ENCODE measurements at regions not wholly inside any gene's neighbourhood (a gene's known extent, or its start where the extent isn't known, plus 50 kb on each side); places are given as distances from the start of the nearest gene placed in this dataset.

DNA sequence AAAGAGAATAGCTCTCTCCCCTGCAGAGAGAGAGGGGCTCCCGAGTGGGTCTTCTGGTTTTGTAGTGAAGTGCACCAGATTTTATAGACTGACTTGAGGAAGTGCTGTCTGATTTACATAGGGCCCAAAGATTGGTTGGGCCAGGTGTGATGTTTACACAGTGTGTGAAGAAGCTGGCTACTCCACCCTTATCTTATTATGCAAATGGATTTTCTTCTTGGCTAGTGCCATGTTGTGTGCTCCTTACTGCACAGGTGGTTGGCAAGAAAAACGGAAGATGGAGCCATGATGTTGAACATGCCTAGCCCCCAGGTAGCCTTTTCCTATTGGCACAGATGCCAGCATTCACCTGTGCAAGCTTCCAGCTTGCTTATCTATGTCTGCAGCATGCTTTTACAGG is 112.4 kb upstream of the ARHGAP24 start:
- no peaks in the 10 kb centered on the region for H3K79me2 ChIP-seq (ENCODE audit: insufficient read depth)
- H3K9ac ChIP-seq = no peak overlapping the region
- no peak overlapping the region for H3K4me2 ChIP-seq (ENCODE audit: unreplicated experiment)
- no peak for TF ChIP-seq EZH2 (IDR thresholded peaks at IDR 0.05; ENCODE audit: insufficient read depth, poor library complexity, severe bottlenecking)
- in situ Hi-C loops (cut with MboI) = no loop called here
- peaks cover 14% of the 10 kb centered on the region for H3K27me3 ChIP-seq (replicated peaks; ENCODE audit: insufficient read depth)
- WGBS, 2 experiments (ENCODE audit: low coverage in 1 of 2, low lambda C conversion rate in 2 of 2, missing lambda C conversion rate in 2 of 2) = 39% methylated on average over 2 of the region's 2 CpGs
- DNase-seq = no peak
- H3K4me3 ChIP-seq = no peak overlapping the region
- no peaks in the 10 kb centered on the region for H3K36me3 ChIP-seq (ENCODE audit: low read depth)
- H3K27ac ChIP-seq = no peak overlapping the region
- H4K20me1 ChIP-seq (ENCODE audit: insufficient read depth) = no peaks in the 10 kb centered on the region
- no peak overlapping the region for H2AFZ ChIP-seq
- H3K4me1 ChIP-seq (ENCODE audit: insufficient read depth) = no peaks in the 10 kb centered on the region
- H3K9me2 ChIP-seq (ENCODE audit: insufficient read depth) = no peaks in the 10 kb centered on the region
- H3F3A ChIP-seq (ENCODE audit: insufficient read depth) = no peaks in the 10 kb centered on the region
- no peaks in the 10 kb centered on the region for H3K9me3 ChIP-seq (ENCODE audit: low read depth)

DNA sequence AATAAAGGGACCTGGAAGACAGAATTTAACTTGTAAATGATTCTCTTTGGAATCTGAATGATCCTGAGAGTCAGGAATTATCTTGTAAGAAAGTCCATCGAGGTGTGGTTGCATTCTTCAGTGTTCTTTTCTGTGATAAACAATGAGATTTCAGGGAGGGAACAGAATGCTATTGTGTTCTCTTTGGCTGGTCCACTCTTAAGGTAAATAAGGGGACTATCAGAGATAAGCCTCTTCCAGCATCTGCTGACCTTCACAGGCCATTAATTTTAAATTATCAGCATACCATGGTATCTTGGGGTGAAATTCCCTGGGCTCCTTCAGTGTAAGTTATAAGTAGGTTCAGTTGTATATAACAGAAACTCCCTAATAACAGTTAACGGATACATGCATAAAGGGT is 107.1 kb upstream of the ARHGAP24 start:
- H3K9me2 ChIP-seq (ENCODE audit: insufficient read depth) = no peaks in the 10 kb centered on the region
- WGBS, 2 experiments (ENCODE audit: low coverage in 1 of 2, low lambda C conversion rate in 2 of 2, missing lambda C conversion rate in 2 of 2) = 57% methylated on average over 2 of the region's 2 CpGs
- no peak overlapping the region for H3K9ac ChIP-seq
- in situ Hi-C loops (cut with MboI) = no loop called here
- no peaks in the 10 kb centered on the region for H4K20me1 ChIP-seq (ENCODE audit: insufficient read depth)
- H3K4me2 ChIP-seq (ENCODE audit: unreplicated experiment) = no peak overlapping the region
- no peaks in the 10 kb centered on the region for H3K4me1 ChIP-seq (ENCODE audit: insufficient read depth)
- no peaks in the 10 kb centered on the region for H3K9me3 ChIP-seq (ENCODE audit: low read depth)
- no peak overlapping the region for H2AFZ ChIP-seq
- no peak overlapping the region for H3K4me3 ChIP-seq
- H3K79me2 ChIP-seq (ENCODE audit: insufficient read depth) = no peaks in the 10 kb centered on the region
- DNase-seq = no peak
- no peak overlapping the region for H3K27ac ChIP-seq
- no peaks in the 10 kb centered on the region for H3F3A ChIP-seq (ENCODE audit: insufficient read depth)
- H3K36me3 ChIP-seq (ENCODE audit: low read depth) = no peaks in the 10 kb centered on the region
- H3K27me3 ChIP-seq (replicated peaks; ENCODE audit: insufficient read depth) = peaks cover 20% of the 10 kb centered on the region
- no peak for TF ChIP-seq EZH2 (IDR thresholded peaks at IDR 0.05; ENCODE audit: insufficient read depth, poor library complexity, severe bottlenecking)
- TF ChIP-seq EZH2phosphoT487 (IDR thresholded peaks at IDR 0.05; ENCODE audit: insufficient read depth, low read depth) = no peak

DNA sequence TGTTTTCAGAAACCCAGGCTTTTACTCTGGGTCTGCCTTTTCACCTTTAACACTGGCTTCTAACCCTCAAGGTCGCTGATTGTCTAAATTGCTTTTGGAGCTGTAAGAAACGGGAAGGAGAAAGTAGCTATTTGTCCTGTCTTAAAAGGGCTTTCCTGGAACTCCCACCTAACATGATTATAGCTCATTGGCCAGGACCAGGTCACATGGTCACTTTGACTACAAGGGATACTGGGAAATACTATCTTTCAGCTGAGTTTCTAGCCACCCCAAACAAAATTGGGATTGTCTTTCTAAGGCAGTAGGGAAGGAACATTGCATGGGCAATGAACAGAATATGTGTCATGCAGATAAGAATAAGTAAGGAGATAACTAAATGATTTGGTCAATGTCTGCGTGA is 106.7 kb upstream of the ARHGAP24 start:
- Histone ChIP-seq H4K20me1 (ENCODE audit: insufficient read depth) (no peaks in the 10 kb centered on the region), H3K36me3 (ENCODE audit: low read depth) (no peaks in the 10 kb centered on the region), H3K27ac (no peak overlapping the region), H3K4me1 (ENCODE audit: insufficient read depth) (no peaks in the 10 kb centered on the region), H3K9ac (no peak overlapping the region), H3F3A (ENCODE audit: insufficient read depth) (no peaks in the 10 kb centered on the region), H3K9me3 (ENCODE audit: low read depth) (no peaks in the 10 kb centered on the region), H3K4me2 (ENCODE audit: unreplicated experiment) (no peak overlapping the region), H3K27me3 (replicated peaks; ENCODE audit: insufficient read depth) (peaks cover 23% of the 10 kb centered on the region), H3K79me2 (ENCODE audit: insufficient read depth) (no peaks in the 10 kb centered on the region), H3K4me3 (no peak overlapping the region), H2AFZ (no peak overlapping the region), H3K9me2 (ENCODE audit: insufficient read depth) (no peaks in the 10 kb centered on the region)
- no peak for TF ChIP-seq EZH2phosphoT487 (IDR thresholded peaks at IDR 0.05; ENCODE audit: insufficient read depth, low read depth)
- TF ChIP-seq EZH2 (IDR thresholded peaks at IDR 0.05; ENCODE audit: insufficient read depth, poor library complexity, severe bottlenecking) = no peak
- WGBS, 2 experiments (ENCODE audit: low coverage in 1 of 2, low lambda C conversion rate in 2 of 2, missing lambda C conversion rate in 2 of 2) = 73 to 82% methylated on average over 3 of the region's 3 CpGs
- in situ Hi-C loops (cut with MboI) = no loop called here
- DNase-seq = no peak

DNA sequence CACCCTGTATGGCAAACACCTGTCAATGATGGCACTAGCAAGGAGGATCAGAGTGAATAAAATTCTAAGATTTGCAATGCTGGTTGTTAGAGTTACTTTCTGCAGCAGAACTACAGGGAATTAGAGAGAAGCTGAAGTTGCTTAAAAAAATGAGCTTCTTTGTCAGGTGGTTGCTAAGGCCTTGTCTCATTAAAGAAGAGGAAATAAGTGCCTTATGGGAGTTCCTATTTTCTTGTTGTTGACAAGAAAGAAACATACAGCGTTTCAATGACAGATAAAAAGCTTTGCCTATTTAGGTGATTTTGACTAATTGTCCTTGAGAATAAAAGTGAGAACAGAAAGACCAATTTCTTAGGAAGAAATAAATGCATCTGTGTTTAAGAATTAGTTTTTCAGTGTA is 106.0 kb upstream of the ARHGAP24 start:
- in situ Hi-C loops (cut with MboI) = no loop called here

DNA sequence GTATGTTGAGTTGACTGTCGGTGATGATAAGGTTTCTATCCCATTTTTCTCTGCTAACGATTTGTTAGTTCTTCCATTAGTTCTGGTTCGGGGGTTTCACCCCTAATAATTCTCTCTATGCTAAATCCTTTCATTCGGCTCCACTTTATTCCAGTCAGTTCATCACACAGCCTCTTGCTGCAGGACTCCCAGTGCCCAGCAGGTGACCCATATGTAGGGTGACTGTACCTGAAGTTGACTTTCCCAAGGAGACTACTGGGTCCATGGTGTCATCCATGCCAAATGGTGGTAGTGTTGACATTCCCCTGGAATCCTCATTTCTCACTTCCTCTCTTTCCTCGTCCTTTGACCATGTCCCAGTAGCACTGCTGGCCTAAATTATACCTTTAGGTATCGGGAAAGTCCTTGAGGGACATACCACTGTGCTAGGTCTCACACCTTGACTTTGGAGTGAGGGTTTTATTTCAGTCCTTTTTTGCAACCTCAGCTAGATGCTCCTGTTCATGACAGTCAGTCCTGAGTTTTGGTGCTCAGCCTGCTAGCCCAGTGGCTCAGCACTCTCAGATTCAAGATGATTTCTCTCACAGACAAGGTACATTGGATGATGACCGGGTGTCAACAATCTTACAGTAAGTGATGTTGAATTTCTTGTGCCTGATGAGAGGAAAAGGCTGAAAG is 105.1 kb upstream of the ARHGAP24 start:
- Histone ChIP-seq H3K9me2 (ENCODE audit: insufficient read depth) (no peaks in the 10 kb centered on the region), H3K4me2 (ENCODE audit: unreplicated experiment) (no peak overlapping the region), H3K4me3 (no peak overlapping the region), H3K27me3 (replicated peaks; ENCODE audit: insufficient read depth) (peaks cover 23% of the 10 kb centered on the region), H3K79me2 (ENCODE audit: insufficient read depth) (no peaks in the 10 kb centered on the region), H3K4me1 (ENCODE audit: insufficient read depth) (no peaks in the 10 kb centered on the region), H3K9me3 (ENCODE audit: low read depth) (no peaks in the 10 kb centered on the region), H4K20me1 (ENCODE audit: insufficient read depth) (no peaks in the 10 kb centered on the region), H3F3A (ENCODE audit: insufficient read depth) (no peaks in the 10 kb centered on the region), H3K36me3 (ENCODE audit: low read depth) (no peaks in the 10 kb centered on the region), H3K27ac (no peak overlapping the region), H3K9ac (no peak overlapping the region), H2AFZ (no peak overlapping the region)
- DNase-seq = no peak
- TF ChIP-seq EZH2 (IDR thresholded peaks at IDR 0.05; ENCODE audit: insufficient read depth, poor library complexity, severe bottlenecking) = no peak
- no peak for TF ChIP-seq EZH2phosphoT487 (IDR thresholded peaks at IDR 0.05; ENCODE audit: insufficient read depth, low read depth)
- 77 to 83% methylated on average over 7 of the region's 7 CpGs for WGBS, 2 experiments (ENCODE audit: low coverage in 1 of 2, low lambda C conversion rate in 2 of 2, missing lambda C conversion rate in 2 of 2)
- in situ Hi-C loops (cut with MboI) = no loop called here

More for the DNA sequence above, 106.0 kb upstream of the ARHGAP24 start:
- TF ChIP-seq EZH2 (IDR thresholded peaks at IDR 0.05; ENCODE audit: insufficient read depth, poor library complexity, severe bottlenecking) = no peak
- TF ChIP-seq EZH2phosphoT487 (IDR thresholded peaks at IDR 0.05; ENCODE audit: insufficient read depth, low read depth) = no peak
- peaks cover 23% of the 10 kb centered on the region for H3K27me3 ChIP-seq (replicated peaks; ENCODE audit: insufficient read depth)
- H3K4me2 ChIP-seq (ENCODE audit: unreplicated experiment) = no peak overlapping the region
- no peaks in the 10 kb centered on the region for H3K9me2 ChIP-seq (ENCODE audit: insufficient read depth)
- no peaks in the 10 kb centered on the region for H3K36me3 ChIP-seq (ENCODE audit: low read depth)
- H3K4me3 ChIP-seq = no peak overlapping the region
- H3K9me3 ChIP-seq (ENCODE audit: low read depth) = no peaks in the 10 kb centered on the region
- no peak for DNase-seq
- H3K79me2 ChIP-seq (ENCODE audit: insufficient read depth) = no peaks in the 10 kb centered on the region
- H3K27ac ChIP-seq = no peak overlapping the region
- no peaks in the 10 kb centered on the region for H3F3A ChIP-seq (ENCODE audit: insufficient read depth)
- no peaks in the 10 kb centered on the region for H3K4me1 ChIP-seq (ENCODE audit: insufficient read depth)
- no peak overlapping the region for H2AFZ ChIP-seq
- WGBS, 2 experiments (ENCODE audit: low coverage in 1 of 2, low lambda C conversion rate in 2 of 2, missing lambda C conversion rate in 2 of 2) = 96 to 100% methylated on average over 1 of the region's 1 CpG
- H3K9ac ChIP-seq = no peak overlapping the region
- H4K20me1 ChIP-seq (ENCODE audit: insufficient read depth) = no peaks in the 10 kb centered on the region
